GM21528 (cell line): ENCODE measurements at regions not wholly inside any gene's neighbourhood (a gene's known extent, or its start where the extent isn't known, plus 50 kb on each side); places are given as distances from the start of the nearest gene placed in this dataset.

Source experiments
- ATAC-seq: cut with Tn5 transposase; IDR thresholded peaks from one replicate; pipeline ENCODE4 v1.9.1; 2021; ENCODE audit warnings: mild to moderate bottlenecking, moderate library complexity; ENCODE audit not compliant: unreplicated experiment, low FRiP score

DNA sequence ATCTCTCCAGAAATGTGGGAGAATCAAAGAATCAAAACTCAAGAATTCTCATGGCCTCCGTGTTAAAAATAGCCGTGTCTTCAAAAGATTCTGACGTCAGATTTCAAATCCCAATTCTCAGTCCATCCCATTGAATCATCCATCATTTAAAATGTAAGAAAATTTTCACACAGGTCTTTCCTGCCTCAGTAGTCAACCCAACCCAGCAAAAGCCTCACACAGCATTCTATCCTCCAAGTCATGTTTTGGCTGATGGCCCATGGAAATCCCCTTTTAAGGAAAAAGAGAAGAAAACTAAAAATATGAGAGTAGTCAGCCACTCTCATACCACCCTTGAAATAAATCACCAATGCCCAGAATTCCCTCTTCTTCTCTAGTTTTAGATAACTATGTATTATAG, 211.8 kb downstream of the C1D start:
- ATAC-seq: no peak

DNA sequence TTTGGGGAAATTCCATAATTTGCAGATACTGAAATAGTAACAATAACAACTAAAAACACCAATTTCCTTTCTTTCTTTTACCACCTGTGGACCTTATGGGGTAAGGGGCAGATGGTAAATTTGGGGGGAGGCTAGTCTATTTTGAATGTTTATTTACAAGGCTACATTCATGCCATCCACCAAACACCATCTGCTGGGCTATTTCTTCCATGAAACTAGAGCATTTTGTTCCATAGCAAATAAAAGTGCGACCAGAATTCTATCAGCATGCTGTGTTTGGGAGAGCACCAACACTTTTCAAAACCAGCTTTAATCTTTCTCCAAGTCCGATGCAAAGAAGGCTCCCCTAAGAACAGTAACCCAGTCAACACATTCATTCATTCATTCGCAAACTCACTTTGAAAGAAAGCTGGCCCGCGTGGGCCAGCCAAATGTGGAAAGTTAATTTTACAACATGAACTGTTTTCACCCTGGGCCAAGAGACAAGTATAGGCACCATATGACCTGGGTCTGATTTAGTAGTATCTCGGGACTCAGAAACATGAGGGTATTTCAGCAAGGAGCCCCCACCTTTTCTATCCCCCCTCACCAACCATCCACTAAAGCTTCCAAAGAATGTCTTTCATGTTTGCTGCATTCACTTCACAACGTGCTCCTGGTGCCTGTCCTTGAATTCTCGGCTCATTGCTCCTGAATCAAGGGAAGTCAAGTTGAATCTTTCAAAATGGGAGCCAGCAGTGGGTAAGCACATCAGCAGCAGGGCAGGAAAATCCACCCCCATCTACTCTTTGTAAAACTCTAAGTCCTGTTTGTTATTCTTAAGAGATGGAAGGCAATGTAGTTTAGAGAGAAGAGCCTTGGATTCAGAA, 210.6 kb downstream of the C1D start:
- no peak for ATAC-seq

DNA sequence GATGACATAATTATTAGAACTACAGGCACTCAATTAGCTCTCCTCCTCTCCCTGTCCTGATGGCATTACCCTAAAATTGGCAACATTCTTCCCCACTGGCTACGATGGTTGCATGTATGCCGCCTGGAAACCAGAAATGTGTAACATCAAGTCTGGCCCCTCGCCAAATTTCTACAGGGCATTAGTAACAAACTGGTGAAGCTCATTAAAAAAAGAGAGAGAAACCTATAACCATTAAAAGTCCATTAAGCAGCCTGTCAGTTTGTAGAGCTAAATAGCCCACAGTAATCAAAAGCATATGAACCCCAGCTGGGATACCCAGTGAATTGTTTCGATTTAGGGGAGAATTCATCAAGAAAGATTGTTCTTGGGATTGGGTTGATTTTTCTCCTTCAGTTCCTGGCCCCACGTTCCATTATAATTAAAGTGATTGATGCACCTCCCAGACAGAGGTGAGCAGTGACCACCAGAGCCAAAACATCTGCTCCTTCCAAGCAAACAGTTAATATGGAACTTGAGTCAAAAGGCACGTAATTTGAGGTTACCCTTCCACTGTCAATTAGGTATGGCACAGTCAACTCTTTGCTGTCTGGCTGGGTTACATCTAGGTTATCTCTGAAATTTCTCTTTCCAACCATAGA, 208.6 kb downstream of the C1D start:
- no peak for ATAC-seq

DNA sequence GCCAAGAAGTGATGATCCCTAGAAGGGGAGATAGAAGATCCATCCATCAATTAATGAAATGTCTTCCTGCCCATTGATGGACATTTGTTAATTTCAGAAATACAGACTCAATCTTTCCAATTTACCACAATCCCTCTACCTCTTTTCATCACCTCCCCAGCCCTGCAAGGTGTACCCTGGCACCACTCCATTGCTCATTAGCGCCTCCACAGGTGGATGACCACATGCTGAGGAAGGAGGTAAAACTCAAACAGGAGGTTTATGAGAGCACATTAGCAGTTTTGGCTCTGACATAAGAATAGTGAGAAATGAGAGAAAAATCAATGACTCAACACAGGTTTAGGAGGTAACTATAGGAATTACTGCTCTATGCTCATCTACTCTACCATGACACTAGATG, 208.0 kb downstream of the C1D start:
- no peak for ATAC-seq

DNA sequence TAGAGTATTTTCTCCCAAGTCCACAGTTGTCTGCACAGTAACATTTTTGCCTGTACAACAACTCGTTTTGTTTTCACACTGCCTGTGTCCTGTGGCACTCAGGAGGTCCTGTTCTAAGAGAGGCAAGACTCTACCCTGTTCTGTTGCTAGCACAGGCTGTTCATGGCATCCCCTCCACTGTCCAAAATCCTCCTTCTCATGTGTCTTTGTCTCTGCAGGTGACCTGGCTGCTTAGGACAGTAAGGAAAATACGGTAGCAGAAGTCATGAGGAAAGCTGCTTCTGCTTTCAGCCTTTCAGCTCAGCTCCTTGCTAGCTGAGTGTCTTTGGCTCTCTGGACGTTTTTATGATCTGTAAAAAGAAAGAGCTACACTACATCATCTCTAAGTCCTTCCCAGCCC, 205.9 kb downstream of the C1D start:
- no peak for ATAC-seq

DNA sequence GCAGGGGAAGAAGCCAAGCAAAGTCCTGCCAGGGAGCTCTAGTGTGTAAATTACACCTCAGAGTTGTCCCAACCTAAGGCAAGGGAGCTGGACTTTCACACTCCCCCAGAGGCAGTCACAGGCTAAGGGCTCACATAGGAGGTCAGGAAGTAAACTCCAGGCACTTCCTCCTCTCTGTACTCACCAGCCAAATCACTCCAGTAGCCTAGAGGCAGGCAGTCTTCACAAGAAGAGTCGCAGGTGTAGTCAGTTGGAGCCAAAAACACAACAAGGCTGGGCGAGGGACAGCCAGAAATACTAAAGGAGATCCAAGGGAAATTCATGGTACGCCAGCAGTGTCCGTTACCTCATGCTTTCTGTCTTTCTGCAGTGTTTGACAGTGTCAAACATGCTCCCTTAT, 205.0 kb downstream of the C1D start:
- ATAC-seq: no peak

DNA sequence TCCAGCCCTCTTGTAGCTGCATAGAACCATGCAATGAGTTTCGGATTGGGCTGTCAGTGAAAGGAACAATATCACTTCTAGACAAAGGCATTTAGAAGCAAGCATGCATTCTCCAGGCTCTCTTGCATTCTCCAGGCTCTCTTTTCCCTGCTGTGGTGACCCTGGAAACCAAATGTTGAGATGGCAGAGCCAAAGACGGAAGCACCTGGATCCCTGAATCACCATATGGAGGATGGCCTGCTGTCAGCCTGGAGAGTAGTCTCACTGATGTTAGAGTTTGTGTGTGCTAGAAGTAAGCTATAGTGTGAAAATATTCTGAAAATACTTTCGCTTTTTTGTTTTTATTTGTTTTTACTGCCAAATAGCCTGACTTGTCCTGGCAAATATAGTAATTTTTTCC, 203.9 kb downstream of the C1D start:
- no peak for ATAC-seq

DNA sequence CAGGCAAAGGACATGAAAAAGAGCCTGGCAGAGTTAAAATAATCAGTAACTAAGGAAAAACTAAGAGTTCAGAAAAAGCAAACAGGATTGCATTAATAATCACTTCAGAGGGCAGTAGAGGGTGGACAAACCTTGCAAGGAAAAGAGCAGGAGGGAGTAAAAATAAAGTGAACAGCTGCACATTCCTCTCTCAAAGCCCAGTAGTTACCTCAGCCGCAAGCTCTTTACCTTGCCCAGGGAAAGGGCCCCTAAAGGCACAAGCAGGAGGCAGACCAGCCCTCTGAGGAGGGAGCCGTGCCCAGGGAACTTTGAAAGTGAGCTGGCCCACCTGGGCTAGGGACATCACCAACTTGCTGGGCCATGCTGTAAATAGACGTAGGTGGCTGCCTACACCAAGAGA, 196.9 kb downstream of the C1D start:
- no peak for ATAC-seq

DNA sequence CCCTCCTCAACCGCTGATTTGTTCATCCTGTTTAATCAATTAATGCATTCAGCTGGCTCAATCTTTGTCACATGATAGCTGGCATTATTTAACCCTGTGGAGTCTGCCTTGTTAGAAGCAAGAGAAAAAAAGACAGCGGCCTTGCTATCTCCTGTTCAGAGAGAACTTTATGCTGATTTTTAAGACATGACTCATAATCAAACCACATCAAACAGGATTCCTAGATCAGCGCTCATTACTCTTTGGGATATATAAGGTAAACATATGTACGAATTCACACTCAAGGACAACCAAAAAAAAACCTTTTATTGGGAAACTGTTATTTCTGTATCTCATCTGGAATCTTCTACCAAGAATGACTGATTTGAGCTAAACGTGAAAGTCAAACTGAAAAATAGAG, 195.1 kb downstream of the C1D start:
- ATAC-seq: no peak

DNA sequence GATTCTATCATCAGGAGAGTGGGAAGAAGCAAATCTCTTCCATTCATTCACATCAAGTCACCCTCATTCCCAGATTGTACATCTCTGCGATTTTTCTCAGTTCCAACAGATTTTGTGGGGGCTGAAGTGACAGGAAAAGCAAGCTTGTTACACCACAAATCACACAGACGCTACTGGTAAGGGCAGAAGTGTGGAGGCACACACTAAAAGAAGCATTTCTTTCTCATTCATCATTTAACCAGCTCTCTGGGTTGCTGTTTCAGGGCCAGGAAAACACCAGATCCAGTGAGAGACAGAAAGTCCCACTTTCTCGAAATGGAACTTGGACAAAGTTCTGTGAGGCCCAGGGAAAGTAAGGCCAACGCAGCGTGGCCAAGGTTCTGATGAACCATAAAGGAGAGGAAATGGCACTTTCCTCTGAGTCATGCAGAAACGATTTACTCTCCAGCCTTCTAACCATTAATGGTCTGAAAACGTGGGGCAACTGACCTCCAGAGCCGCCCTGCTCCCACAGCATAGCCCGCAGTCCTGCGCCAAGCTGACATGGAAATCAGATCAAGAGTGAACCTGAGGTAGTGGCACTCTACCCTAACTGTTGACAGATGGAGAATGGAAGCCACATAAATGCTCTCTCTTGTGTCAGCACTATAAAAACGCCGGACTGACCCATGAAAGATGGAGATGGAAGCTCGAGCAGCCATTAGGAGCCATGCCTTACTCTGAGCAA, 191.0 kb downstream of the C1D start:
- ATAC-seq: no peak

DNA sequence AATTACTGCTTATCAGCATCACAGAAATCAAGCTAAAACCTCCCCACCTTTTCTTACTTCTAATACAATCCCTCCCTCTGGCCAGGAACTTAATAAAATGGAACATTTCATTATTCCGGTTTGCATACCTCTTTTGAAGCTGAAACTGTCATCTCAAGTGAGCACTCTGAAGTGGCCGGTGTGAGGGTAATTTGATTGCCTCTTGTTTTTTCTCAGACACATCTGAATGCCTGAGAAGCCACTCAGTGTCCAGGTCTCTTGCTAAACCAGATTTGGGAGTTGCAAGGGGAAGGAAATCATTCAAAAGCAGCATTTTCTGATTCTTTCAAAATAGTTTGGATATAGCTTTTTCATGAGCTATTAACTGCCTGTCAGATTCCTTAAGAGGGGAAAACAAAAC, 190.3 kb downstream of the C1D start:
- ATAC-seq: no peak

DNA sequence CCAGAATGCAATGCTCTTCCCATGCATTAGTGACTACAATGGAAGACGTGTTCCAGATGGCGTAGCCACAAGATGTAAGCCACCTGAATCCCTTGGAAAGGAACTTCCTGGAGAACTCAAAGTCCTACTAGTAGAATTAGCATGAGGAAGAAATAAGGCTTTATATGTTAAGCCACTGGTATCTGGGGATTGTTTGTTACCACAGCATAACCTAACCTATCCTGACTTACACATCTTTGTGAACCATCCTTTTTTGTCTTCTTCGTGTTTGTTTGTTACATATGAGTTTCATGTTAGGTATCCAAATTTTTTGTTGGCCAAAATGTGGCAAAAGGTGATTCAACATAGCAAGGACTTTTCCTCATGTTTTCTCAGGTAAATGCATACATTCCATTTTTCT, 188.9 kb downstream of the C1D start:
- ATAC-seq: no peak

DNA sequence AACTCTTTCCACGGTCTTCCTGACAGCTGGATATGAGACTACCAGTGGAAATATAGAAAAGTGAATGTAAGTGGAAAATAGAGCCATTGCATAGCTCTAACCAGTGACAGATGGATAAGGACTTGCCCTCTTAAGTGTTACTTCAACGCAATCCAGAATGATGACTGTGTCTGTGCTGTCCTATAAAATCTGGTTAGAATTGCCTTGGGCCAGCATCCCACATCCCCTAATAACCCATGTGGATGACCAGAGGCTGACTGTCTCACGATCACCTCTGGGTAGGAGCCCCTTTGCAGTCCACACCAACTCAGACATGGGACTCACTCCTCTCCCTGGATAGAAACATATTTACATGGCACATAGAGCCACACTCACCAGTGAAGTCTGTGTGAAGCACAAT, 186.6 kb downstream of the C1D start:
- ATAC-seq: no peak

DNA sequence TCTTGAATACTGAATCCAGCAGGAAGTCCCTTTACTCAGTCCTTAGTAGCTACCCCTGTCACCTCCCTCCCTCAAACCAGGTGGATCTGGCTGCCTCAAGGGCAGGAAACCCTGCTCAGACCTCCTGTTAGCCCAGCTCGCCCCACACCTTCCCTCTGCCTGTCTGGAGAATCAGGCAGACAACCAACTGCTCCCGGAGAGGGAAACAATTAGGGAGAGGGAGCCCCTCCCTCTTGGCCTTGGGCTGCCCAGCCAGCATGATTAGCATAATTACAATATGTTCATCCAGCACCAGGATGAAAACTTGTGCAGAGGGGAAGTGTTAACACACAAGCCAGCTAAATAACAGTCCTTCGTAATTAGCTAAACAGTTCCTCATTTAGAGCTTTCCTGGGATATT, 185.5 kb downstream of the C1D start:
- ATAC-seq: no peak

DNA sequence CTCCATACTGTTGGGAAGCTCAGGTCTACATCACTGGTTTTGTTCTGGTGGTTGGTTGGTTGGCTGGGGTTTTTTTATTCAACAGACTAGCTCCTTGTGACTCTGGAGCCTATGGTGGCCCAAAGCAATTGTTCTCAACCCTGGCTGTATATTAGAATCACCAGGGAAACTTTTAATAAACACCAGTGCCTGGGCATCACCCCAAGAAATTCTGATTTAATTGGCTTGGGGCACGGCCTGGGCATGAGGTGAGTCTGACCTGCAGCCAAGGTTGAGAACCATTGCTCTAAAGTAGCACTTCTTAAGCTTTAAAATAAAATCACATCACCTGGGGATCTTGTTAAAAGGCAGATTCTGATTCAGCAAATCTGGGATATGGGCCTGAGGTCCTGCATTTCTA, 184.1 kb downstream of the C1D start:
- no peak for ATAC-seq

DNA sequence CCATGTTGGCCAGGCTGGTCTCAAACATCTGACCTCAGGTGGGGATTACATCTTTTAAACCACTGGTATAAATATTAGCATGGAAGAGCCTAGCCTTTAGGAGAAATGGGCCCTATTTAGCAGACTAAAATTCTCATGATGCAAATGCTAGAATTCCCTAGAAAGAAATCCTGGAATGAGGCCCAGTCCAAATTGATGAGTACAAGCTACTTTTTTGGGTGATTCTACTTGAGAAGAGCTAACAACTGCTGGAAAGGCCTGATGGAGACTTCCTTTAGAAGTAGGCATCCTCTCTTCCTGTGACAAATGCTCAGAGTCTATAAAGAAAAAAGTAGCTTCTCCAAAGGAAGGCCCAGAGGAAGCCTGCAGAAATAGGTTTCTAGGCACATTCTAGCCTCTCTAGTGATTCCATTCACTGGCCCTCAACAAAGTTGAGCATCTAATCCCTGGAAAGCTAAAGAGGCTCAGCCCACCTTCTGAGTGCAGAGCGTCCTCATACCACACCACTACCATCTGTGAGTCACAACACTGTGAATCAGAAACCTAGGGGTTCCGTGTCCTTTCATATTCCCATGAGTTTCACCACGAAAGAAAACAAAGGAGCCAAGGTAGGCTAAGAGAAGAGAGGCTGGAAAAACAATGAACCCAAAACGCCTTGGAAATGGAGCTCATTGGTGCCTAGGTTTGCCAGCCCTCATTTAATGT, 183.1 kb downstream of the C1D start:
- no peak for ATAC-seq

DNA sequence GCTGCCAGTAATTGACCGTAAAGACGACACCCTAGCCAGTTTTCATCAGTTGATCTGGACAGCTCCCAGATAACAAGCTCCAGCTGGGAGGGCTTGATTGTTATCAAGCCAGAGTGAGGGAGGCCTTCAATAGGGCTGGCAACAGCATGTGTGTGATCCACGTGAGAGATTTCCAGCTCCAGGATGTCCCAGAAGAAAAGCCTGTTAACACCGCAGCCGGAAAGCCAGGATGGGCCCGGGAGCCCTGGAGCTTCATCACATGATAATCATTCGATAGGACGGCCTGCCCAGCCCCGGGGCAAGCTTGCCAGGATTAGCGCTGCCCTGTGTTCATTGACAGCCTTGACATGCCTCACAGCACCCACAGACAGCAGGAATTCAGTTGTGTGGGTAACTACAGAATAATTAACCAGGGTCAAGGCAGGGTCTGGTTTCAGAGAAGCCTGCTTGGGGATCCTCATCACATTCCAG, 182.5 kb downstream of the C1D start:
- no peak for ATAC-seq

DNA sequence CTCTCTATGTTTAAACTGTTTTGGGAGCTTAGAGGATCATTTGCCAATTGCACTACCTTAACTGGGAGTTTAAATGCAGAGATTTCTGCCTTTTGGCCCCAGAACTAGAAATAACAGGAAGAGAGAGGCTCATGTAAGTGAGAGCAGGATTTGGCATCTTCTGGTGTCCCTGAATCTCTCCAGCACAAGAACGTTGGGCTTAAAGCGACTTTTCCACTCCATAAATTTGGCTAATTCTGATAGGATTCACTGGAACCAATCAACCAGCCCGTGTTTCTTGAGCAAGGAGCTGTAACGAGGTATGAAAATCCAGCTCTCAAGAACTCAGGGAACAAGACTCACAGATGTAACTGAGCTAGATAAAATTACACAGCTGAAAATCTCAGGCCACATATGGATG, 181.0 kb downstream of the C1D start:
- ATAC-seq: no peak

DNA sequence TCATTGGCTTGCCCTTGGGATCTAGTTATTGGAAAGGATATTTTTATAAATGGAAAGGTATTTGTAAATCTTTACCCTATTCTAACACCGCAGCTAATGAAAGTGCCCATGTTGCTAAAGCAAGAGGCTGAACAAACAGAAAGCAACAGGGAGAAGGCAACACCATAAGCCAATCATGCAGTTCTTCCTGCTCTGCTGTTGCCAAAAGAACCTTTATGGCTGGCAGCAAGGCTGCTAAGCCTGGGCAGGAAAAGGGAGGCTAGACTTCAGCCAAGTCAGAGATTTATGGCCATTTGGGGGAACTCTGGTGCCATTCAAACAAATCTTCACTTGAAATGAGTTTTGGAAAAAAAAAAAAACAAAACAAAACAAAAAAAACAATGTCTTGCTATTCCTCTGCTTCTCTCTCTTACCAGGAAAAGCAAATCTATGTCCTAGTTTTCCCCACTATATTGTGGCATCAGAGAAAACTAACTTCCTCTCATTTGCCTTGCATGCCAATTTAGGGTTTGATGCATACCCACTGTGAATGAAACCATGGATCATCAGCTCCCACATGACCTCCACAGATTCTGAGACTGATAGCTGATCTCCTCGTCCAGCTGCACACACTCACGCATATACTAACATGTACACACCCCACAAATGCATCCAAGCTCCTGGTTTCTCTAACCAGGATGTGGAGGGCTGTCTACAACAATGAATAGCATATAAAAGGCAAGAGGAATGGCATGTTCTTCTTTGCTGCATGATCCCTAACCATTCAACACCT, 179.3 kb downstream of the C1D start:
- no peak for ATAC-seq

DNA sequence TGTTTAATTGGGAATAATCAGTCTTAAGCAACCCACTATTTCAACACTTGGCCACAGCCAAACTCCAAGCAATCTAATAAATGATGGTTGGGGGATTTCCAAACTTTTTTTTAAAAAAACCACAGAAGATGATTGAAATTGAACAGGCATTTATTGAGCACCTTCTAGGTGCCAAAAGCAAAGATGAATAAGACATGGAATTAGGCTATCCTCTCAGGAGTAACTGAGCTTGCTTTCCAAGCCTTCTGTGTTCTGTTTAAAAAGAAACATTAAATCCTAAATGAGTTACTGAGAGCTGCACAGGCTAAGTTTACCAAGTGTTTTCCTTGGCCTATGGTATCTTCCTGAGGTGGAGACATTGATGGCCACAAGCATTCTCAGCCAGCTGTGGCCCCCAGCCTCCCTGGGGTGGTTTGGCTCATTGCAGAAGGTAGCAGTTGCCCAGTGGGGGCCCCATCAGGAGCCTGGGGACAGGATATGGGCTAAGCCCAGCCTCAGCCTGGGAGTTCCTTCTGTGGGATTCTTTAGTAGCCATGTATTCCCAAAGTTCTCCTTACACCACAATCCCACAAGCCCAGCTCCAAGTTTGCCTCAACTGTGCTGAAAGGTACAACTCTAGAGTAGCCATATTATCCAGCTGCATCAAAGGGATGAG, 174.3 kb downstream of the C1D start:
- no peak for ATAC-seq
